ENCODE measurements at regions not wholly inside any gene's neighbourhood (a gene's known extent, or its start where the extent isn't known, plus 50 kb on each side); places are given as distances from the start of the nearest gene placed in this dataset.

DNA sequence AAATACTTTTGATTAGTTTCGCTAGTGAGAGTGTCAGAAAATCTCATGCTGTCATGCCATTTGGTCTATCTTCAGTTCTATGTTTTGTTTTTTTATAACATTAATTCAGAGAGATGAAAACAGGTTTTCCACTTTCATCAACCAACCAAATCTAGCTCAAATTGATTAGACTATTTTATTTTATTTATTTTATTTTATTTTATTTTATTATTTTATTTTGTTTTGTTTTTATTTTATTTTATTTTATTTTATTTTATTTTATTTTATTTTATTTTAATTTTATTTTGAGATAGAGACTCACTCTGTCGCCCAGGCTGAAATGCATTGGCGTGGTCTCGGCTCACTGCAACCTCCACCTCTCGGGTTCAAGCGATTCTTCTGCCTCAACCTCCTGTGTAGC lies 1391.0 kb upstream of the ADGRB3 start:
- CTCF ChIA-PET (ENCODE audit: low intra/inter-chr PET ratio) = no interaction called here
- no peaks in the 10 kb centered on the region for H3K9me3 ChIP-seq (replicated peaks; ENCODE audit: control insufficient read depth, insufficient read depth, low read depth, low read length)
- no peak overlapping the region for H3K4me2 ChIP-seq (ENCODE audit: insufficient read depth, low read length)
- H3K79me2 ChIP-seq (ENCODE audit: control insufficient read depth, insufficient read depth, low read length) = no peaks in the 10 kb centered on the region
- FAIRE-seq (no peak), ATAC-seq (no peak), DNase-seq (ENCODE audit: extremely low read depth in 1 of 4, low spot score in 3 of 4) (no peak)
- H3K4me1 ChIP-seq (replicated peaks in 1 of 2; ENCODE audit: control insufficient read depth in 2 of 2, insufficient read depth in 2 of 2, low read length in 2 of 2) = no peaks in the 10 kb centered on the region
- H4K20me1 ChIP-seq (replicated peaks; ENCODE audit: control insufficient read depth, insufficient read depth, low read length) = no peaks in the 10 kb centered on the region
- no peak overlapping the region for H2AFZ ChIP-seq (ENCODE audit: low read depth, low read length)
- no peak overlapping the region for H3K4me3 ChIP-seq
- in situ Hi-C loops (cut with MboI) (no loop called here), intact Hi-C loops (cut with micrococcal nuclease) (no loop called here)
- no peaks in the 10 kb centered on the region for H3K36me3 ChIP-seq (ENCODE audit: control insufficient read depth, insufficient read depth, low read length)
- no peak for TF ChIP-seq TEAD2 (tag; IDR thresholded peaks at IDR 0.05)
- TF ChIP-seq ZNF184 (CRISPR knock-in tag; IDR thresholded peaks at IDR 0.05) = no peak
- TF ChIP-seq CREB1 (IDR thresholded peaks at IDR 0.05) = no peak
- no peak for TF ChIP-seq CREB1 (CRISPR knock-in tag; IDR thresholded peaks at IDR 0.05)
- no peak for TF ChIP-seq NKRF (IDR thresholded peaks at IDR 0.05; ENCODE audit: borderline replicate concordance)
- no peak for TF ChIP-seq CHD2 (IDR thresholded peaks at IDR 0.05; ENCODE audit: low read depth, low read length)
- no peak for TF ChIP-seq E2F5 (CRISPR knock-in tag; IDR thresholded peaks at IDR 0.05)
- TF ChIP-seq, protein P1, sequence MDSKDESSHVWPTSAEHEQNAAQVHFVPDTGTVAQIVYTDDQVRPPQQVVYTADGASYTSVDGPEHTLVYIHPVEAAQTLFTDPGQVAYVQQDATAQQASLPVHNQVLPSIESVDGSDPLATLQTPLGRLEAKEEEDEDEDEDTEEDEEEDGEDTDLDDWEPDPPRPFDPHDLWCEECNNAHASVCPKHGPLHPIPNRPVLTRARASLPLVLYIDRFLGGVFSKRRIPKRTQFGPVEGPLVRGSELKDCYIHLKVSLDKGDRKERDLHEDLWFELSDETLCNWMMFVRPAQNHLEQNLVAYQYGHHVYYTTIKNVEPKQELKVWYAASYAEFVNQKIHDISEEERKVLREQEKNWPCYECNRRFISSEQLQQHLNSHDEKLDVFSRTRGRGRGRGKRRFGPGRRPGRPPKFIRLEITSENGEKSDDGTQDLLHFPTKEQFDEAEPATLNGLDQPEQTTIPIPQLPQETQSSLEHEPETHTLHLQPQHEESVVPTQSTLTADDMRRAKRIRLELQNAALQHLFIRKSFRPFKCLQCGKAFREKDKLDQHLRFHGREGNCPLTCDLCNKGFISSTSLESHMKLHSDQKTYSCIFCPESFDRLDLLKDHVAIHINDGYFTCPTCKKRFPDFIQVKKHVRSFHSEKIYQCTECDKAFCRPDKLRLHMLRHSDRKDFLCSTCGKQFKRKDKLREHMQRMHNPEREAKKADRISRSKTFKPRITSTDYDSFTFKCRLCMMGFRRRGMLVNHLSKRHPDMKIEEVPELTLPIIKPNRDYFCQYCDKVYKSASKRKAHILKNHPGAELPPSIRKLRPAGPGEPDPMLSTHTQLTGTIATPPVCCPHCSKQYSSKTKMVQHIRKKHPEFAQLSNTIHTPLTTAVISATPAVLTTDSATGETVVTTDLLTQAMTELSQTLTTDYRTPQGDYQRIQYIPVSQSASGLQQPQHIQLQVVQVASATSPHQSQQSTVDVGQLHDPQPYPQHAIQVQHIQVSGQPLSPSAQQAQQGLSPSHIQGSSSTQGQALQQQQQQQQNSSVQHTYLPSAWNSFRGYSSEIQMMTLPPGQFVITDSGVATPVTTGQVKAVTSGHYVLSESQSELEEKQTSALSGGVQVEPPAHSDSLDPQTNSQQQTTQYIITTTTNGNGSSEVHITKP (IDR thresholded peaks at IDR 0.05; ENCODE audit: partially characterized antibody) = no peak
- no peak for TF ChIP-seq YY1 (IDR thresholded peaks at IDR 0.05; ENCODE audit: borderline replicate concordance in 1 of 3, control insufficient read depth in 1 of 3, extremely low read depth in 1 of 3, insufficient read depth in 3 of 3, insufficient read length in 1 of 3, insufficient replicate concordance in 2 of 3, low read depth in 1 of 3, low read length in 2 of 3)
- no peak for TF ChIP-seq ZNF354B (CRISPR knock-in tag; IDR thresholded peaks at IDR 0.05)
- H3K9ac ChIP-seq (ENCODE audit: insufficient read depth in 1 of 2, low read depth in 2 of 2, low read length in 2 of 2) = no peak overlapping the region
- no peak overlapping the region for H3K27ac ChIP-seq (ENCODE audit: extremely low read depth, low read depth, low read length)
- H3K9me1 ChIP-seq (ENCODE audit: control insufficient read depth, insufficient read depth, low read length) = no peaks in the 10 kb centered on the region
- 16% methylated on average over 6 of the region's 6 CpGs for WGBS (ENCODE audit: insufficient coverage, low coverage, missing lambda C conversion rate)
- POLR2A ChIA-PET = no interaction called here
- H3K27me3 ChIP-seq (ENCODE audit: control insufficient read depth in 2 of 2, insufficient read depth in 2 of 2, low read length in 2 of 2) = no peaks in the 10 kb centered on the region
- no TSS peak for BruUV-seq (replicated peaks)

All from K562 (cell line).